B cell (primary cell): ENCODE measurements at regions not wholly inside any gene's neighbourhood (a gene's known extent, or its start where the extent isn't known, plus 50 kb on each side); places are given as distances from the start of the nearest gene placed in this dataset.

ENCODE experiments used
- ATAC-seq: fragments of 200-7000 bp; cut with Tn5 transposase; one replicate; pipeline ENCODE4 v1.10.0; 2021; ENCODE audit warnings: low read depth, mild to moderate bottlenecking, moderate number of reproducible peaks, moderate library complexity
- CTCF ChIA-PET: fragments of 350-600 bp; sonication (Branson Sonifier 250); formaldehyde crosslinking; loops from one replicate; lab custom pipeline; 2021; ENCODE audit warnings: antibody characterized with exemption, inconsistent platforms; lab: Charles Lee
- POLR2A ChIA-PET: fragments of 350-600 bp; sonication (Branson Sonifier 250); formaldehyde crosslinking; loops from one replicate; lab custom pipeline; 2021; ENCODE audit warnings: antibody characterized with exemption; lab: Charles Lee
- DNase-seq: peaks from one replicate; pipeline ENCODE4 v3.0.0; 2013
- H2AFZ ChIP-seq: 2 replicates; pipeline ENCODE4 v1.6.1; 2012; ENCODE audit warnings: mild to moderate bottlenecking, low read depth, low read length; ENCODE audit not compliant: insufficient read depth, poor library complexity, severe bottlenecking
- H3K27ac ChIP-seq, 2 donors: 1 replicate in 1 of 2; 2 replicates in 1 of 2; pipeline ENCODE4 v1.5.1; 2012 to 2013; ENCODE audit warnings: low read length in 2 of 2, mild to moderate bottlenecking in 2 of 2, moderate library complexity in 1 of 2
- H3K27me3 ChIP-seq, 4 experiments: fragments of 200-600 bp in 1 of 4; sonication (generic) in 1 of 4; replicated peaks in 1 of 4; 1 replicate in 2 of 4; 2 replicates in 2 of 4; pipeline versions ENCODE4 v1.6.1 to v1.7.0; 2013 to 2016; ENCODE audit warnings: low read length in 3 of 4, mild to moderate bottlenecking in 2 of 4, mixed read lengths in 1 of 4, moderate library complexity in 1 of 4; ENCODE audit not compliant: insufficient read depth in 4 of 4, control insufficient read depth in 3 of 4; ENCODE audit errors: control extremely low read depth in 1 of 4
- H3K36me3 ChIP-seq, 2 experiments: replicated peaks in 1 of 2; 1 replicate in 1 of 2; 2 replicates in 1 of 2; pipeline versions ENCODE4 v1.6.1 to v1.7.1; 2013; ENCODE audit warnings: low read length in 1 of 2; ENCODE audit not compliant: insufficient read depth in 2 of 2, control insufficient read depth in 1 of 2; ENCODE audit errors: control extremely low read depth in 1 of 2, extremely low read depth in 1 of 2
- H3K4me1 ChIP-seq, 2 donors: fragments of 200-600 bp in 1 of 2; sonication (generic) in 1 of 2; 1 replicate in 1 of 2; 2 replicates in 1 of 2; pipeline versions ENCODE4 v1.5.1 to v1.6.1; 2013 to 2017; ENCODE audit warnings: low read length in 2 of 2; ENCODE audit not compliant: control insufficient read depth in 2 of 2, insufficient read depth in 2 of 2
- H3K4me2 ChIP-seq: replicated peaks from 2 replicates; pipeline ENCODE3; 2012; ENCODE audit warnings: mild to moderate bottlenecking, low read depth, low read length; ENCODE audit not compliant: poor library complexity, severe bottlenecking
- H3K4me3 ChIP-seq, 5 experiments: fragments of 200-600 bp in 1 of 5; sonication (generic) in 1 of 5; 1 replicate in 3 of 5; 2 replicates in 2 of 5; pipeline versions ENCODE4 v1.5.1 to v1.7.0; 2011 to 2016; ENCODE audit warnings: low read length in 4 of 5, mild to moderate bottlenecking in 4 of 5, low read depth in 2 of 5, control low read depth in 1 of 5, moderate library complexity in 1 of 5; ENCODE audit not compliant: insufficient read depth in 1 of 5; ENCODE audit errors: control extremely low read depth in 1 of 5, extremely low read depth in 1 of 5
- H3K79me2 ChIP-seq: fragments of 200-600 bp; sonication (generic); one replicate; pipeline ENCODE4 v1.6.0; 2016; ENCODE audit warnings: low read length; ENCODE audit not compliant: control insufficient read depth, insufficient read depth
- H3K9ac ChIP-seq: fragments of 200-600 bp; sonication (generic); 2 replicates; pipeline ENCODE4 v1.6.1; 2017; ENCODE audit warnings: mild to moderate bottlenecking, low read length, moderate library complexity
- H3K9me3 ChIP-seq, 3 donors: one replicate each; pipeline versions ENCODE4 v1.6.1 to v1.7.1; 2013; ENCODE audit warnings: low read length in 2 of 3; ENCODE audit not compliant: control insufficient read depth in 2 of 3, insufficient read depth in 1 of 3; ENCODE audit errors: control extremely low read depth in 1 of 3
- H4K20me1 ChIP-seq: 2 replicates; pipeline ENCODE4 v1.6.0; 2012; ENCODE audit warnings: mild to moderate bottlenecking, low read length; ENCODE audit not compliant: insufficient read depth, control insufficient read depth, poor library complexity, severe bottlenecking
- H3K27ac Mint-ChIP-seq: one replicate; pipeline ENCODE4 v1.8.0; 2021; ENCODE audit warnings: mixed read lengths
- H3K27me3 Mint-ChIP-seq: one replicate; pipeline ENCODE4 v1.8.0; 2021; ENCODE audit warnings: mixed read lengths
- H3K4me1 Mint-ChIP-seq: one replicate; pipeline ENCODE4 v1.8.0; 2021; ENCODE audit warnings: mixed read lengths
- H3K4me3 Mint-ChIP-seq: one replicate; pipeline ENCODE4 v1.8.0; 2021; ENCODE audit warnings: mixed read lengths
- H3K9me3 Mint-ChIP-seq: one replicate; pipeline ENCODE4 v1.8.0; 2022; ENCODE audit warnings: mixed read lengths; ENCODE audit not compliant: insufficient read depth
- CTCF ChIP-seq: fragments of 200-600 bp; IDR thresholded peaks from one replicate; pipeline ENCODE4 v1.8.0; 2022; ENCODE audit warnings: antibody characterized with exemption, mild to moderate bottlenecking
- EZH2 ChIP-seq: IDR thresholded peaks from 2 replicates; pipeline ENCODE4 v1.6.1; 2012; ENCODE audit warnings: borderline replicate concordance, low read depth, mild to moderate bottlenecking, moderate library complexity, low read length; ENCODE audit not compliant: insufficient read depth, poor library complexity, severe bottlenecking
- WGBS: methylation state at CpG from one replicate; pipeline ENCODE4 v1.1.5; 2013; ENCODE audit warnings: missing lambda C conversion rate; ENCODE audit not compliant: insufficient coverage; 5-methylcytosine and 5-hydroxymethylcytosine counted together
- intact Hi-C: fragments of 100-400 bp; cut with micrococcal nuclease; formaldehyde crosslinking; loops from one replicate; pipeline ENCODE4 v1.10.0; 2022

GRCh38 chr18:76621782-76622495 lies 126.9 kb upstream of the ZNF516 start:
- no peak for TF ChIP-seq EZH2
- no peak for TF ChIP-seq CTCF
- Mint-ChIP-seq H3K9me3 (no peaks in the 10 kb centered on the region), H3K27me3 (peaks cover 43% of the 10 kb centered on the region), H3K27ac (no peak overlapping the region), H3K4me1 (peaks cover 5% of the 10 kb centered on the region), H3K4me3 (no peak overlapping the region)
- Histone ChIP-seq H3K36me3 (no peaks in the 10 kb centered on the region), H3K9ac (no peak overlapping the region), H3K27me3 (peaks cover 0 to 16% (median 3%) of the 10 kb centered on the region in 4 experiments), H2AFZ (no peak overlapping the region), H3K27ac (no peak overlapping the region), H3K9me3 (no peaks in the 10 kb centered on the region), H4K20me1 (no peaks in the 10 kb centered on the region), H3K4me1 (peaks cover 0 to 5% of the 10 kb centered on the region in 2 donors), H3K4me3 (no peak overlapping the region), H3K4me2 (no peak overlapping the region), H3K79me2 (no peaks in the 10 kb centered on the region)
- WGBS = 42% methylated on average over 7 of the region's 12 CpGs
- ATAC-seq = no peak
- DNase-seq = no peak
- CTCF ChIA-PET = interaction anchor here (0.7 to 6.9 kb wide), 4 partner anchors 88 to 251 kb away, joined by 3 to 78 read pairs (median 4); no protein-coding TSS in a partner anchor
- POLR2A ChIA-PET = no interaction called here
- intact Hi-C loops = no loop called here

GRCh38 chr18:76621226-76621625 lies 126.2 kb upstream of the ZNF516 start:
- Mint-ChIP-seq H3K4me3 (no peak overlapping the region), H3K27ac (no peak overlapping the region), H3K27me3 (peaks cover 43% of the 10 kb centered on the region), H3K4me1 (peaks cover 5% of the 10 kb centered on the region), H3K9me3 (no peaks in the 10 kb centered on the region)
- intact Hi-C loops = no loop called here
- CTCF ChIA-PET = interaction anchor here (0.7 to 6.9 kb wide), 4 partner anchors 89 to 250 kb away, joined by 3 to 78 read pairs (median 4); no protein-coding TSS in a partner anchor
- peaks cover 0 to 16% (median 3%) of the 10 kb centered on the region in 4 experiments for H3K27me3 ChIP-seq
- H3K4me3 ChIP-seq = no peak overlapping the region
- H3K36me3 ChIP-seq = no peaks in the 10 kb centered on the region
- ATAC-seq (no peak), DNase-seq (no peak)
- no peaks in the 10 kb centered on the region for H3K79me2 ChIP-seq
- POLR2A ChIA-PET = no interaction called here
- H3K9me3 ChIP-seq = no peaks in the 10 kb centered on the region
- no peak overlapping the region for H2AFZ ChIP-seq
- 73% methylated on average over 4 of the region's 9 CpGs for WGBS
- H4K20me1 ChIP-seq = no peaks in the 10 kb centered on the region
- no peak overlapping the region for H3K27ac ChIP-seq
- H3K4me1 ChIP-seq = peaks cover 0 to 5% of the 10 kb centered on the region in 2 donors
- no peak overlapping the region for H3K4me2 ChIP-seq
- no peak for TF ChIP-seq EZH2
- TF ChIP-seq CTCF = no peak
- no peak overlapping the region for H3K9ac ChIP-seq
